Large intestine (tissue), 3 donors: ENCODE measurements at regions not wholly inside any gene's neighbourhood (a gene's known extent, or its start where the extent isn't known, plus 50 kb on each side); places are given as distances from the start of the nearest gene placed in this dataset.

ENCODE experiments used
- DNase-seq, 2 donors: peaks; one replicate each; pipeline versions ENCODE4 v3.0.0 to v3.0.0-alpha.2; 2013
- H3K27ac ChIP-seq: one replicate; pipeline ENCODE4 v1.5.1; 2013; ENCODE audit warnings: low read length
- H3K27me3 ChIP-seq: 2 replicates; pipeline ENCODE4 v1.6.1; 2013; ENCODE audit warnings: low read length; ENCODE audit not compliant: control insufficient read depth, insufficient read depth
- H3K36me3 ChIP-seq: 2 replicates; pipeline ENCODE4 v1.6.1; 2013; ENCODE audit warnings: low read length; ENCODE audit not compliant: control insufficient read depth, insufficient read depth
- H3K4me1 ChIP-seq: one replicate; pipeline ENCODE4 v1.6.1; 2013; ENCODE audit warnings: low read length; ENCODE audit not compliant: control insufficient read depth, insufficient read depth
- H3K4me3 ChIP-seq: one replicate; pipeline ENCODE4 v1.5.1; 2013; ENCODE audit warnings: low read length
- H3K9me3 ChIP-seq: one replicate; pipeline ENCODE4 v1.6.1; 2013; ENCODE audit warnings: mild to moderate bottlenecking, low read depth, low read length, moderate library complexity; ENCODE audit not compliant: control insufficient read depth
- WGBS: methylation state at CpG from one replicate; pipeline ENCODE4 v1.1.5; 2013; ENCODE audit warnings: low lambda C conversion rate; ENCODE audit not compliant: insufficient coverage; 5-methylcytosine and 5-hydroxymethylcytosine counted together

DNA sequence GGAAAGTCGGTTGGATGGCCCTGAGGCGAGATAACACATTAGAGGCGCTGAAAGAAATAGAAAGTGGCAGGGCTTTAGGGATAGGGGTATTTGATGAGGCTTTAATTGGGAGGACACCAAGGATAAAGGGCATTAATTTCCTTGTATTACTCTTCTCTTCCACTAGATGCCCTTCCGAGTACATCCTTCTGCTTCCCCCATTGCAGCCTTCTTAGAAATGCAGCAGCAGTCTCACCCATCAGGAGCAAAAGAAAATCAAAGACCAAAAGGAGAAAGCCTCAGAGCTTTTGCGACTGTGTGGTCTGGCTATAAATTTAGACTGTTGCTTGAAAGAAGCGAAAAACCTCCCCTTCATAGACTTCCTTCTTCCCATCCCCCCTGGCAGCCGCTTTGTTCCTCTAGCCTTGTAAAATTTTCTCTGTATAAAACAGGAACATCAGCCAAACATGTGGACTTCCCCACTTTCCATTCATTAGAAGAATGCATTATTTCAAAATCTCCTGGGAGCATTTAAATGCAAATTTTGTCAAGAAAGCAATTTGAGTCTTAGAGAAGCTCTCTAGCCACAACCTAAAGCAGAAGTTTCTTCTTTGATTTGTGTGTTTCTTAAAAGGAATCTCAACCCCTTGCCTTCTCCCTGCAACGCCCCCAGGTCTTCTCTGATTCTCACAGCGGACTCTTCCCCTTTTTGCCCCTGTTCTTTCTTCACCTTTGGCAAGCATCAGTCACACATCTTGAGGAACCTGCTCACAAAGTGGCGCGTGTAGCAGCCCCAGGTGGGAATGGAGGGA is 76.6 kb downstream of the NDUFS5 start:
- Histone ChIP-seq H3K36me3 (no peaks in the 10 kb centered on the region), H3K9me3 (no peaks in the 10 kb centered on the region), H3K27me3 (no peaks in the 10 kb centered on the region), H3K27ac (no peak overlapping the region), H3K4me1 (peaks cover 11% of the 10 kb centered on the region), H3K4me3 (no peak overlapping the region)
- WGBS = 71% methylated on average over 1 of the region's 11 CpGs
- peak in 1 of 2 donors; percentile 52 for DNase-seq

DNA sequence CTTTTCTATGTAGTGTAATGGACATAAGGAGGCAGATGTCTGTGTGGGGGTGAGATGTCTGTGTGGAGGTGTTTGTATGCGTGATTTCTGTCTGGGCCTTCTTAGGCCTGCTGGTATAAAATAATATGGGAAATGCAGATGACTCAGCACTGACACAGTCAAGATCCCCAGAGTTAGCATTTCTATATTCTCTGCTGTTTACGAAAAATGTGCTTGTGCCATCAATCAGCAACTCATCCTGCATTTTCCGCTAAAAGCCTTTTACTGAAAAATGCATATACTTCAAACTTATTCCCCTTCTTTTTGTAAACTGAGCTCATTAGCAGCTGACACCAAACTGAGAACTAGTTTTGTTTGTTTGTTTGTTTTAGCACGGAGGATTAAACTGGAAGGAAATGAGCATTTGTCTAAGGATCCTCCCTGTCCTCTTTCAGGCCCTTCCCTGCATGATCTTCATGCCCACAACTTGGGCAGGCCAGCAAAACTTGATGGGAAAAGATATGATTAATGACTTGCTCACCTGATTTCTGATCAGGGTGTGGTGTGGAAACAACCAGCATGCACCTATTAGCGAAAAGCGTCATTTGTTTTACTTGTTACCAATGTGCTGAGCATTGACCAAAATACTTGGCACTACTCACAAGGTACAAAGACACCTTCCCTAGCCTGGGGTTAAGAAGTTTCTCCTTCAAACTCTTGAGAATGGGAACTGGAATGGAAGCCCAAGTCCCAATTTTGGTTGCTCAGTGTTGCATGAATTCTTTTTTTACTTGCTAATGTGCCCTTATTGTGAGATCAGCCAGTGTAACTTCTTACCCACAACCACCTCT is 77.4 kb downstream of the NDUFS5 start:
- no peaks in the 10 kb centered on the region for H3K36me3 ChIP-seq
- no peak for DNase-seq
- no peaks in the 10 kb centered on the region for H3K9me3 ChIP-seq
- no peak overlapping the region for H3K27ac ChIP-seq
- WGBS = no CpG with 5 or more reads among the region's 6 CpGs
- H3K4me3 ChIP-seq = no peak overlapping the region
- peaks cover 11% of the 10 kb centered on the region for H3K4me1 ChIP-seq
- H3K27me3 ChIP-seq = no peaks in the 10 kb centered on the region

DNA sequence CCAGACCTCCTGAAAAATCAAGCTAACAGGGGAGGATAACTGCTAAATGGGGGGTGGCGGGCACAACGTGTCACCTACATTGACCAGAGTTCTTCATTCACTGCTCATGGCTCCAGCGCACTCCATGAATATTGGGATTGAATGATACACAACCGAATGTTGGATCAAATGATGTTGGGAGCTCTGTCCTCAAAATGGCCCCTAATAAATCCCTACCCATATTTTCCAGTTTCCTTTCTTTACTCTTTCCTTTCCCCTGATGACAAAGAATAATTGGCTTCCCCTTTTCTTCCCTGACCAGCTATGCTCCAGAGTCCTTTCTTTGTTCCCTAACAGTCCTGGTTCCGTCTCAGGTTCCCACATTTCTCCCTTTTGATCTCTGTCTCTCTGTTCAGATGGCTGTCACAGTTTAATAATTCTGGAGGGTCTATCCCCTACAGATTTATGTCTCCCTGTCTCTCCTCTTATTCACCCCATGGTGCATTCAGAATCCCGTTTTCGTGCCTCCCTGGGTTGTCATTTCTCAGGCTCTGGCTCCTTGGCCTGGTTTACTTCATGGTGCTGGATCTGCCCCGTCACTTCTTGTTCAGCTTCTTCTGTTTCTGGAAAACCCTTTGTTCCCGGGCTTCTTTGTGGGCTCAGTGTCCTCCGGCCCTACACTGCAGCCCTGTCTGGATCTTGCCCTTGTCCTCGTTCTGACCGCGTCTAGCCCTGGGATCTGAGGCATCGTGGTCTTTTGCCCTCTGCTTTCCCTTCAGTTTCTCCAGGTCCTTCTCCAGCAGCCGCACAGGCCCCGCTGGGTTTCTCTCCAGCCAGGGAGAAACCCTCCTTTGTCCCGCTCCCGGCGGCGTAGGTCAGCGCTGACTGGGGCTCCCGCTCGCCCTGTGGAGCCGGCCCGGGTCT is 78.3 kb downstream of the NDUFS5 start:
- DNase-seq = peak in 1 of 2 donors; percentile 62
- H3K4me1 ChIP-seq = peaks cover 11% of the 10 kb centered on the region
- H3K4me3 ChIP-seq = peak overlapping the region; percentile 40
- H3K36me3 ChIP-seq = no peaks in the 10 kb centered on the region
- peak overlapping the region; percentile 62 for H3K27ac ChIP-seq
- no peaks in the 10 kb centered on the region for H3K27me3 ChIP-seq
- H3K9me3 ChIP-seq = no peaks in the 10 kb centered on the region
- 87% methylated on average over 4 of the region's 25 CpGs for WGBS

DNA sequence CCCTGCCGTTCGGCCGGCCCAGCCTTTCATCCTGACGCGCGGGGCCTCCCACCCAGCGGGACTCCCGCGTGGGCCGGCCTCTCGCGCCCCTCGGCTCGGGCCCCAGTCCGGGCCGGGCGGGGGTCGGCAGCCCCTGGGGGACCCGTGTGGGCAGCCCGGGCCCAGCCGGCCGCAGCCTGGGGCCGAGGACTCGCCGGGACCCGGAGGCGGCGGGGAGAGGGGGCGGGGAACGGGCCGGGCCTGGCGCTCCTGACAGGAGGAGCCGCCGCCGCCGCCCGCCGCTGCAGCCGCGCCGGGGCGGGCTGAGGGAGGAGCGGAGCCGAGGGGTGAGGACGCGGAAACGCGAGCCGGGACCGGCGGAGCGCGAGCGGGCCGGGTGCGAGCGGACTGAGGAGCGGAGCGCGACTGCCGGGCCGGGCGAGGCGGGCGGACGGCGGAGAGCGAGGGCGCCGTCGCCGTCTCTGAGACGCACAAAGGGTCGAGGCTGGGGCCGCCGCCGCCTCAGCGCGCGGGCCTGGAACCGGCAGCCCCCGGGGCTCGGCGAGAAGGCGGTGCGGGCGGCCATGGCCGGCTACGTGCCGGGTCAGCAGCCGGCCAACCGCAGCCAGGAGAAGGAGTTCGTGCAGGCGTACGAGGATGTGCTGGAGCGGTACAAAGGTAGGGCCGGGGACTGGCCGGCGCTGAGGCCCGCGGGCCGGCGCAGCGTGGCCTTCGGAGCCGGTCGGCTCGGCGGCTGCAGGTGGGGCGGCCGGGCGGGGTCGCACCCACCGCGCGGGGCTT is 79.1 kb downstream of the NDUFS5 start:
- no CpG with 5 or more reads among the region's 116 CpGs for WGBS
- Histone ChIP-seq H3K36me3 (no peaks in the 10 kb centered on the region), H3K4me1 (peaks cover 11% of the 10 kb centered on the region), H3K4me3 (peak overlapping the region; percentile 75), H3K27me3 (no peaks in the 10 kb centered on the region), H3K9me3 (no peaks in the 10 kb centered on the region), H3K27ac (peak overlapping the region; percentile 76)
- peak; percentile 51 to 85 for DNase-seq

DNA sequence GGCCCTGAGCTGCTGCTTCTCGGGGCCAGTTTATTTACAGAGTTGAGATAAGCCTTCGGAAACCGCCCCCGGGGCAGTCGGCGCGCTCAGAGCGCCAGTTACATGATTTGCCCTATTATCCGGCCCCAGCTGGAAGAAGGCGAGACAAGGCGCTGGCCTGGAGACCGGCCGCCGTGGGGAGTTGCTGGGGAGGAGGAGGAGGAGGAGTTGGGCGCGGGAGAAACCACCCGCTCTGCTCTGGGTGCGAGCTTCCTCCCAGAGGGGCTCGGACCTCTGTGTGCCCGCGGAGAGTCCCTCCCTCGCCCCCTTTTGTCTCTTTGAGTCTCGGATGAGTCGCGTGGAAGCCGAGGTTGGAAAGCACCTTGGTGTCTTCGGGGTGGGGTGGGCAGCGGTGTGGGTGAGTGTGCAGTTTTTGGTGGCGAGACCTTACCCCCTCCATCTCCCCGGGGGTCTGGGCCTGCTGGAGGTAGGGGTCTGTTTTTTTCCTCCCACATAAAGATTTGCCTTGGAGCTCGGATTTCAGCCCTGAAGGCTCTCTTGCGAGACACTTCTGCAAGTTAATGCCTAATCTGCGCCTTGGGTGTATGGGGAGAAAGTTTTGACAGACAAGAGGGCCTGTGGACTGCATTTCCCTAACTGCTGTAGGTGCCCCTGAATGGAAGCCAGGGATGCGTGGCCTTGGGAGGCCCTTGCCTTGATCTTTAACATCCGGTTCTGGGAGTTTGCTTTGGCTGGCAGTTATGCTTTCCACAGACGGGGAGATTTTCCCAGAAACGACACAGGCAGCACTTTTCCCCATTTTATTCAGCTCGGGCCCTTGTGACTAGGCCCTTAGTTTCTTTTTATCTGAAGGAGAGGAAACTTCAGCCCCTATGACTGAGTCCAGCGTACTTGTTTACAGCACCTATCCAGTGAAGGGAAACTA is 80.0 kb downstream of the NDUFS5 start:
- Histone ChIP-seq H3K4me3 (peak overlapping the region; percentile 75), H3K36me3 (no peaks in the 10 kb centered on the region), H3K4me1 (peaks cover 11% of the 10 kb centered on the region), H3K27me3 (no peaks in the 10 kb centered on the region), H3K9me3 (no peaks in the 10 kb centered on the region), H3K27ac (peak overlapping the region; percentile 76)
- no CpG with 5 or more reads among the region's 39 CpGs for WGBS
- peak; percentile 48 to 79 for DNase-seq

DNA sequence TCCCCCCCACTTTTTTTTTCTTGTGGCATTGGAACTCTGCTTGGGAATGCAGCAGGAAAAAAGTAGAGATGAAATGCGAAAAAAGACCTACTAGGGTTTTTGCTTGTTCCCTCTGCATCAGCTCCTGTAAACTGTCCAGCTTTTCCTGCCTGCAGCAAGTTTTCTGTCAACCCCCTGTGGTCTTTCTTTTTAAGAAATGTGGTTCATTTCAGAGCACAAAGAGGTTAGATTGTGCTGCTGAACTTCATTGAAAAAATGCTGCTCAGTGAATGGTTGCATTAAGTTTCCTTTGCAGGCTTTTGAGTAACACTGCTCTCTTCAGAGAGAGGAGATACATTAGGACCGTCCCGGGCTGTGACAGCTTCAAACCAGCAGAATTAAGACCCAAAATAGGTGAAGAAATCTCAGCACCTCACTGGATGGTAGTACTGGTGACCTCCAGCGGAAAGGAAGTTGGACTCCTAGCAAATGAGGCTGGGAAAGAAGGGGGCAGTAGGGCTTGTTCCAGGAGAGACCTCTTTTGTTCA is 80.7 kb downstream of the NDUFS5 start:
- Histone ChIP-seq H3K27ac (peak overlapping the region; percentile 76), H3K4me3 (peak overlapping the region; percentile 75), H3K9me3 (no peaks in the 10 kb centered on the region), H3K27me3 (no peaks in the 10 kb centered on the region), H3K36me3 (no peaks in the 10 kb centered on the region), H3K4me1 (peaks cover 11% of the 10 kb centered on the region)
- no peak for DNase-seq
- no CpG with 5 or more reads among the region's 4 CpGs for WGBS

DNA sequence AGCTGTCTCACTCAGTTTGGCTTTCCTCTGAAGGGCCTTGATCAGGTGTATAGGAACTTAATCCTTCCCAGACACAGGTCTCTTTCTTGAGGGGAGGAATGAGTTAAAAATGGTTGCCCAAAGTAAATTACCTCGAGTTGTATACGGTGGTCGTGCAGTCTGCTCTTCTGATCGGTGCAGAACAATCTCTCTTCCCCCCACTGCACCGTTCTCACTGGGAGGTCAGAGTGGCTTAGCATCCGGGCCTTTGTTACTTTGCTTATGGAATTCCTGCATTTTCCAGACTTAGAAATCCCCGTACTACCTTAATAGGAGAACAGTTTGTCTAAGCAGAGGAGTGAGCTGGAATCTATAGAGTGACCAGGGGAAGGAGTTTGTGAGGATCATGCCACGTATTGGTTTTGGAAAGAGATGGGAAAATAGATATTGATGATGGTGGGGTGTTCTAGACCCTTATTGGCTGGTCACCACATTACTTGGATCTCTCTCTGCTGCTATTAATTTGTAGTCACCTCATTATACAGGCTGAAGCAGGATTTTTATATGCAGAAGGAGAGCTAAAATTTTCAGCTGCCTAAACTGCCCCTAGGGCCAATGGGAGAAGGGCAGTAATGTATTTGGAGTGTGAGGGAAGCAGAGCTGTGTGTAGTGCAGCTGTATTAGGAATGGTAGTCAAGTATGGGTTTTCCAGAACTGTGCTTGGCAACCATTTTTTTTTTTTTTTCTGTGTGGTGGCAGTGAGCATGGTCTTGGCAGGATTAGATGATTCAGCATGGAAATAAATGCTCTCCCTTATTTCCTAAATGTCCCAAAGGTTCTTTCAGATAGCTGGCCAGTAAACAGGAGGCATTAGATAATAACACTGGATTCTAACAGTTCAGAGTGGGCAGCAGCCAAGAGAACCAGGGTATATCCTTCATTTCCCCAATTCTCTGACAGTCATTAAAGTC is 81.5 kb downstream of the NDUFS5 start:
- no CpG with 5 or more reads among the region's 8 CpGs for WGBS
- peak overlapping the region; percentile 75 for H3K4me3 ChIP-seq
- DNase-seq = no peak

DNA sequence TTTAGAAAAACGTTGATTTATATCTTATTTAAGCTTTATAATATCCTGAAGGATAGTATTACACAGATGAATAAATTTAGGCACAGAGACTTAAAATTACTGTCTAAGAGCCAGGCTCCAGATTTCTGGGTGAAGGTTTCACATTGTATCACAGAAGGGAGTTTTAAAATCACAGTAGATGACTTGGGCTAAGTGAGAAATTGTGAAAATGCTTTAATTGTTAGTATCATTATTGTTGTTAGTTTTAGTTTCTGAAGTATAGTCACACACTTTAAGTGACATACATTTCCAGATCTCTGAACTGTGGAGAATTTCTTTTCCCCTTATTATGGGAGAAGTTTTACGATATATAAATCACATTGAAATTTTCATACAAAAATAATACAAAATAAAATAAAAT is 83.5 kb downstream of the NDUFS5 start:
- H3K27me3 ChIP-seq = no peaks in the 10 kb centered on the region
- 90% methylated on average over 2 of the region's 2 CpGs for WGBS
- H3K4me3 ChIP-seq = no peak overlapping the region
- H3K9me3 ChIP-seq = no peaks in the 10 kb centered on the region
- no peak for DNase-seq
- H3K36me3 ChIP-seq = no peaks in the 10 kb centered on the region
- peaks cover 11% of the 10 kb centered on the region for H3K4me1 ChIP-seq
- H3K27ac ChIP-seq = no peak overlapping the region

More for the DNA sequence above, 81.5 kb downstream of the NDUFS5 start:
- Histone ChIP-seq H3K36me3 (no peaks in the 10 kb centered on the region), H3K27ac (peak overlapping the region; percentile 76), H3K9me3 (no peaks in the 10 kb centered on the region), H3K27me3 (no peaks in the 10 kb centered on the region), H3K4me1 (peaks cover 11% of the 10 kb centered on the region)
